NT2/D1 (cell line): ENCODE measurements at regions not wholly inside any gene's neighbourhood (a gene's known extent, or its start where the extent isn't known, plus 50 kb on each side); places are given as distances from the start of the nearest gene placed in this dataset.

Experiments used
- YY1 ChIP-seq: IDR thresholded peaks from 2 replicates; pipeline ENCODE4 v1.6.1; 2011; ENCODE audit not compliant: insufficient read length, insufficient read depth
- ZNF274 ChIP-seq: IDR thresholded peaks from 2 replicates; pipeline ENCODE4 v1.6.1; 2011; ENCODE audit warnings: mild to moderate bottlenecking, low read depth, low read length

GRCh38 chr5:68647743-68648142, 432.2 kb downstream of the PIK3R1 start:
- TF ChIP-seq YY1, result no peak
- TF ChIP-seq ZNF274, result no peak
